ENCODE measurements at regions not wholly inside any gene's neighbourhood (a gene's known extent, or its start where the extent isn't known, plus 50 kb on each side); places are given as distances from the start of the nearest gene placed in this dataset.

DNA sequence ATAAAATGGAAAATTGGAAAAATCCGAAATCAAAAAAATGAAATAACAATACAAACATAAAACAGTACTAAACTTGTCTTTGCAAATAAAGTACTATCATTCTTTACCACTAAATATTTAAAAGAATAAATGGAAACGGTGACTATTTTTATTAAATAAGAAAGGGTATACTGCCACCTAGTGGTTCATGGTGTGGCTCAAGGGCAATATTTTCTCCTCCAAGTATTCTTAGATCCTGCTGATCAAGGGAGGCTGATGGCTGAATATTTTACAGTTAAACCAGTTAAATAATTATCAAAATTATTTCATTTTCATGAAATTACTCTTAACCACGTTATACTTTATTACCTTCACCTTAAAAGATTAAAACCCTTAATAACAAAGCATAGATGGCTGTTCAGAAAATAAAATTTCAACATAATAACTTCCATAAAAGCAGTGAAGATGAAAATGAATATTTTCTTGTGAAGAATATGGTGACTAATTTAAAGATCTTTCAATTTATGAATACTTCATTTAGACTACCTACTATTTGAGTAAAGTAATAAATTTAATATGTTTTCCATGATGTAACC lies 1793.9 kb downstream of the NCAM2 start (continued):
- no peak for TF ChIP-seq CBX5 (IDR thresholded peaks at IDR 0.05; ENCODE audit: low read depth)
- TF ChIP-seq ETV6 (conservative IDR thresholded peaks at IDR 0.05 in 1 of 2, IDR thresholded peaks at IDR 0.05 in 1 of 2; ENCODE audit: borderline replicate concordance in 1 of 2, low read depth in 1 of 2), result no peak
- TF ChIP-seq, protein P1, sequence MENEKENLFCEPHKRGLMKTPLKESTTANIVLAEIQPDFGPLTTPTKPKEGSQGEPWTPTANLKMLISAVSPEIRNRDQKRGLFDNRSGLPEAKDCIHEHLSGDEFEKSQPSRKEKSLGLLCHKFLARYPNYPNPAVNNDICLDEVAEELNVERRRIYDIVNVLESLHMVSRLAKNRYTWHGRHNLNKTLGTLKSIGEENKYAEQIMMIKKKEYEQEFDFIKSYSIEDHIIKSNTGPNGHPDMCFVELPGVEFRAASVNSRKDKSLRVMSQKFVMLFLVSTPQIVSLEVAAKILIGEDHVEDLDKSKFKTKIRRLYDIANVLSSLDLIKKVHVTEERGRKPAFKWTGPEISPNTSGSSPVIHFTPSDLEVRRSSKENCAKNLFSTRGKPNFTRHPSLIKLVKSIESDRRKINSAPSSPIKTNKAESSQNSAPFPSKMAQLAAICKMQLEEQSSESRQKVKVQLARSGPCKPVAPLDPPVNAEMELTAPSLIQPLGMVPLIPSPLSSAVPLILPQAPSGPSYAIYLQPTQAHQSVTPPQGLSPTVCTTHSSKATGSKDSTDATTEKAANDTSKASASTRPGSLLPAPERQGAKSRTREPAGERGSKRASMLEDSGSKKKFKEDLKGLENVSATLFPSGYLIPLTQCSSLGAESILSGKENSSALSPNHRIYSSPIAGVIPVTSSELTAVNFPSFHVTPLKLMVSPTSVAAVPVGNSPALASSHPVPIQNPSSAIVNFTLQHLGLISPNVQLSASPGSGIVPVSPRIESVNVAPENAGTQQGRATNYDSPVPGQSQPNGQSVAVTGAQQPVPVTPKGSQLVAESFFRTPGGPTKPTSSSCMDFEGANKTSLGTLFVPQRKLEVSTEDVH (IDR thresholded peaks at IDR 0.05; ENCODE audit: low read depth, partially characterized antibody), result no peak
- TF ChIP-seq TBL1XR1 (IDR thresholded peaks at IDR 0.05; ENCODE audit: low read depth, low read length), result no peak

DNA sequence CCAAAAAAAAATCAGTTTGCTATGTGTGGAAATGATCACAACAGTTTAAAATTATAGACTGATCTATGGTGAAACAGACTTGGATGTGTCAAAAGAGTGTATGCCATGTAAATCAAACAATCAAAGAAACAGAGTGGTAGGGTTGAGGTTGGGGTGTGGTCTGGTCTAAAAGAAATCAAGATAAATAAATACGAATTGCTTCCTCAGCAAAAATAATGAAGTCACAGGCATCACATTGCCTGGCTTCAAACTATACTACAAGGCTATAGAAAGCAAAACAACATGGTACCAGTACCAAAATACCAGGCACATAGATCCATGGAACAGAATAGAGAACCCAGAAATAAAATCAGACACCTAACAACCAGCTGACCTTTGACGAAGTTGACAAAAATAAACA lies 1796.9 kb downstream of the NCAM2 start:
- no peak for FAIRE-seq
- CTCF ChIA-PET, result no interaction called here
- Histone ChIP-seq H3K4me3 (no peak overlapping the region), H3K36me3 (ENCODE audit: control insufficient read depth in 2 of 2, insufficient read depth in 2 of 2, low read length in 1 of 2) (no peaks in the 10 kb centered on the region), H3K4me1 (ENCODE audit: control insufficient read depth, insufficient read depth, low read length) (no peaks in the 10 kb centered on the region), H3K27ac (ENCODE audit: control insufficient read depth, insufficient read depth) (no peak overlapping the region), H3K27me3 (replicated peaks in 1 of 2; ENCODE audit: control insufficient read depth in 2 of 2, insufficient read depth in 2 of 2, low read length in 1 of 2) (no peaks in the 10 kb centered on the region), H2AFZ (ENCODE audit: control insufficient read depth, low read depth, low read length) (no peak overlapping the region), H3K4me2 (ENCODE audit: control insufficient read depth, insufficient read depth) (no peak overlapping the region), H3K9me3 (replicated peaks; ENCODE audit: control insufficient read depth, insufficient read depth, low read length) (no peaks in the 10 kb centered on the region), H4K20me1 (ENCODE audit: control insufficient read depth, insufficient read depth) (no peaks in the 10 kb centered on the region), H3K79me2 (ENCODE audit: control insufficient read depth, insufficient read depth, low read length) (no peaks in the 10 kb centered on the region), H3K9ac (ENCODE audit: control insufficient read depth, insufficient read depth, low read length) (no peak overlapping the region)
- no peak for DNase-seq (ENCODE audit: low read depth, low spot score)
- no peak for ATAC-seq
- RAD21 ChIA-PET (ENCODE audit: unreplicated experiment), result no interaction called here
- SMC1A ChIA-PET (ENCODE audit: uncharacterized antibody, unreplicated experiment), result no interaction called here
- 3% methylated on average over 2 of the region's 2 CpGs for WGBS (ENCODE audit: insufficient coverage, insufficient replicate concordance, low lambda C conversion rate, missing lambda C conversion rate)
- intact Hi-C loops (cut with micrococcal nuclease; ENCODE audit: unreplicated experiment), result loop anchor here (1.0 kb wide), 1 partner anchor 1631 kb away; no protein-coding TSS in a partner anchor
- TF ChIP-seq POLR2A (IDR thresholded peaks at IDR 0.05; ENCODE audit: low read depth, low read length), result no peak
- TF ChIP-seq CBX5 (IDR thresholded peaks at IDR 0.05; ENCODE audit: low read depth), result no peak
- no peak for TF ChIP-seq TCF3 (IDR thresholded peaks at IDR 0.05; ENCODE audit: borderline replicate concordance, insufficient read depth, low read depth, low read length)
- no peak for TF ChIP-seq TCF7 (IDR thresholded peaks at IDR 0.05; ENCODE audit: borderline replicate concordance)
- no peak for TF ChIP-seq BCLAF1 (IDR thresholded peaks at IDR 0.05)
- no peak for TF ChIP-seq SMAD5 (IDR thresholded peaks at IDR 0.05; ENCODE audit: low read depth)
- TF ChIP-seq ETV6 (conservative IDR thresholded peaks at IDR 0.05 in 1 of 2, IDR thresholded peaks at IDR 0.05 in 1 of 2; ENCODE audit: borderline replicate concordance in 1 of 2, low read depth in 1 of 2), result no peak
- POLR2A ChIA-PET, result no interaction called here
- in situ Hi-C loops (cut with MboI), result loop anchor here (10.0 to 25.0 kb wide), 2 partner anchors 1630 to 1783 kb away; no protein-coding TSS in a partner anchor
- no TSS peak for BruUV-seq (replicated peaks)
